ENCODE measurements at regions not wholly inside any gene's neighbourhood (a gene's known extent, or its start where the extent isn't known, plus 50 kb on each side); places are given as distances from the start of the nearest gene placed in this dataset.

GRCh38 chr4:117941611-117942010 lies 92.7 kb upstream of the NDST3 start:
- DNase-seq (ENCODE audit: low read depth) = no peak

GRCh38 chr4:117949621-117950020 lies 84.7 kb upstream of the NDST3 start:
- DNase-seq (ENCODE audit: low read depth) = no peak

GRCh38 chr4:117957571-117957970 lies 76.7 kb upstream of the NDST3 start:
- no peak for DNase-seq (ENCODE audit: low read depth)

GRCh38 chr4:117965622-117966021 lies 68.7 kb upstream of the NDST3 start:
- no peak for DNase-seq (ENCODE audit: low read depth)

GRCh38 chr4:117968606-117969005 lies 65.7 kb upstream of the NDST3 start:
- no peak for DNase-seq (ENCODE audit: low read depth)

- no peak for DNase-seq (ENCODE audit: low read depth)
Observed at GRCh38 chr4:117971403-117971802, 62.9 kb upstream of the NDST3 start.

- DNase-seq (ENCODE audit: low read depth) = no peak
Observed at GRCh38 chr4:117983541-117984365, 50.5 kb upstream of the NDST3 start.

- DNase-seq (ENCODE audit: low read depth) = no peak
Observed at GRCh38 chr4:117984366-117984680, 50.0 kb upstream of the NDST3 start.

Data from activated T-cell treated with anti-CD3 and anti-CD28 coated beads for 48 hours (primary cell).